ENCODE measurements at regions not wholly inside any gene's neighbourhood (a gene's known extent, or its start where the extent isn't known, plus 50 kb on each side); places are given as distances from the start of the nearest gene placed in this dataset.

DNA sequence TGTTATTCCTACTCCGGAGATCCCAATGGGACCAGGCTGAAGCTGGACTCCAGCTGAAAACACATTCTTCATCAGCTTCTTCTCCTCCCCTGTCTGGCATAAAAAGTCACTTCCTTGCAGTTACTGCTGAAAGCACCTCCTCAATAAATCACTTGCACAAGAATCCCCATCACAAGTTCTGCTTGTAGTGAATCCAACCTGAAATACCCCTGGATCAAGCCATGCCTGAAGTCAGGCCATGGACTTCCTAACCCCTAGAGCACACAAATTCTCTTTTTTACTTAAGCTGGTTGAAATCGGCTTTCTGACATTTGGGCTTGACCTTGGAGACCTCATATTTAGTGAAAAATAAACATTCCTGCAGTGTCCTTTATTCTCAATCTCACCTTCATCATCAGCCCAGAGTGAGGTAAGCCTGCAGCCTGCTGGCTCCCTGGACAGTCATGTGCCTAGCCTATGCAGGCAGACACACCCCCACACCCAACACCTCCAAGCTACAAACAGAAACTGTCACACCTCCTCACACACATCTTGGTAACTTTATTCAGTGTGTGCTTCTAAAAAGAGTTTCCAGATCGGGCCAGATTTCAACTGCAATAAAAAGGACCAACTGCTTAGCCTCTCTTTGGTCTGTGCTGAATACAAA, 51.5 kb upstream of the PTPRT start:
- no peak overlapping the region for H3K4me3 ChIP-seq (replicated peaks in 1 of 2; ENCODE audit: low read depth in 2 of 2, low read length in 2 of 2)
- DNase-seq (ENCODE audit: low read depth in 2 of 2) = no peak
- TF ChIP-seq, protein P1, sequence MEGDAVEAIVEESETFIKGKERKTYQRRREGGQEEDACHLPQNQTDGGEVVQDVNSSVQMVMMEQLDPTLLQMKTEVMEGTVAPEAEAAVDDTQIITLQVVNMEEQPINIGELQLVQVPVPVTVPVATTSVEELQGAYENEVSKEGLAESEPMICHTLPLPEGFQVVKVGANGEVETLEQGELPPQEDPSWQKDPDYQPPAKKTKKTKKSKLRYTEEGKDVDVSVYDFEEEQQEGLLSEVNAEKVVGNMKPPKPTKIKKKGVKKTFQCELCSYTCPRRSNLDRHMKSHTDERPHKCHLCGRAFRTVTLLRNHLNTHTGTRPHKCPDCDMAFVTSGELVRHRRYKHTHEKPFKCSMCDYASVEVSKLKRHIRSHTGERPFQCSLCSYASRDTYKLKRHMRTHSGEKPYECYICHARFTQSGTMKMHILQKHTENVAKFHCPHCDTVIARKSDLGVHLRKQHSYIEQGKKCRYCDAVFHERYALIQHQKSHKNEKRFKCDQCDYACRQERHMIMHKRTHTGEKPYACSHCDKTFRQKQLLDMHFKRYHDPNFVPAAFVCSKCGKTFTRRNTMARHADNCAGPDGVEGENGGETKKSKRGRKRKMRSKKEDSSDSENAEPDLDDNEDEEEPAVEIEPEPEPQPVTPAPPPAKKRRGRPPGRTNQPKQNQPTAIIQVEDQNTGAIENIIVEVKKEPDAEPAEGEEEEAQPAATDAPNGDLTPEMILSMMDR (IDR thresholded peaks at IDR 0.05; ENCODE audit: low read depth, low read length) = no peak
